GM12878 (cell line): ENCODE measurements at regions not wholly inside any gene's neighbourhood (a gene's known extent, or its start where the extent isn't known, plus 50 kb on each side); places are given as distances from the start of the nearest gene placed in this dataset.

ENCODE experiments used
- ATAC-seq: fragments of 200-7000 bp; cut with Tn5 transposase; 3 replicates; pipeline ENCODE4 v1.9.1; 2020; ENCODE audit warnings: mild to moderate bottlenecking, moderate library complexity
- BruUV-seq: library from RNA; stranded (reverse); fragments of 400-500 nt; replicated peaks from 2 replicates; lab custom pipeline; 2021; lab: Mats Ljungman, UMichigan
- CTCF ChIA-PET: fragments of 300-600 bp; sonication (Branson Sonifier 250); formaldehyde crosslinking; extraction: SDS; loops from one replicate; lab custom pipeline; 2021; ENCODE audit warnings: inconsistent platforms; lab: Yijun Ruan, JAX
- POLR2A ChIA-PET: fragments of 350-600 bp; formaldehyde crosslinking; extraction: SDS; loops from one replicate; lab custom pipeline; 2021; ENCODE audit warnings: inconsistent platforms; lab: Charles Lee
- RAD21 ChIA-PET: fragments of 300-600 bp; sonication (Branson Sonifier 250); formaldehyde crosslinking; loops from one replicate; lab custom pipeline; 2023; ENCODE audit warnings: antibody characterized with exemption; ENCODE audit not compliant: unreplicated experiment; lab: Charles Lee
- SMC1A ChIA-PET: fragments of 300-600 bp; sonication (Branson Sonifier 250); formaldehyde crosslinking; loops from one replicate; lab custom pipeline; 2023; ENCODE audit not compliant: unreplicated experiment, uncharacterized antibody; lab: Charles Lee
- DNase-seq: peaks from one replicate; pipeline ENCODE4 v3.0.0-alpha.2; 2011; ENCODE audit warnings: low read depth, low spot score
- FAIRE-seq: peaks from 3 replicates; lab custom pipeline; 2011; peaks lifted over from hg19 to GRCh38; lab: Jason Lieb, UNC
- H2AFZ ChIP-seq: 2 replicates; pipeline ENCODE4 v1.6.0; 2011; ENCODE audit warnings: low read depth, low read length, control low read depth; ENCODE audit not compliant: control insufficient read depth
- H3K27ac ChIP-seq: 2 replicates; pipeline ENCODE4 v1.5.1; 2011; ENCODE audit warnings: control low read depth; ENCODE audit not compliant: control insufficient read depth, insufficient read depth
- H3K27me3 ChIP-seq, 2 experiments: replicated peaks in 1 of 2; 2 replicates each; pipeline versions ENCODE4 v1.6.0 to v1.6.1; 2011; ENCODE audit warnings: low read length in 1 of 2; ENCODE audit not compliant: control insufficient read depth in 2 of 2, insufficient read depth in 2 of 2
- H3K36me3 ChIP-seq, 2 experiments: 2 replicates each; pipeline ENCODE4 v1.5.1; 2011; ENCODE audit warnings: low read length in 1 of 2; ENCODE audit not compliant: control insufficient read depth in 2 of 2, insufficient read depth in 2 of 2
- H3K4me1 ChIP-seq: 2 replicates; pipeline ENCODE4 v1.6.1; 2011; ENCODE audit warnings: mild to moderate bottlenecking, low read length, moderate library complexity, mixed read lengths; ENCODE audit not compliant: control insufficient read depth, insufficient read depth
- H3K4me2 ChIP-seq: 2 replicates; pipeline ENCODE4 v1.6.0; 2011; ENCODE audit warnings: control low read depth; ENCODE audit not compliant: control insufficient read depth, insufficient read depth
- H3K4me3 ChIP-seq: fragments of 200-600 bp; sonication (generic); 2 replicates; pipeline ENCODE4 v1.5.1; 2016
- H3K79me2 ChIP-seq: 2 replicates; pipeline ENCODE4 v1.6.0; 2011; ENCODE audit warnings: low read length; ENCODE audit not compliant: control insufficient read depth, insufficient read depth
- H3K9ac ChIP-seq: 2 replicates; pipeline ENCODE4 v1.8.0; 2011; ENCODE audit warnings: low read length, control low read depth, mixed read lengths; ENCODE audit not compliant: control insufficient read depth, insufficient read depth
- H3K9me3 ChIP-seq: replicated peaks from 3 replicates; pipeline ENCODE4 v1.5.1; 2011; ENCODE audit warnings: mild to moderate bottlenecking, low read length; ENCODE audit not compliant: control insufficient read depth, insufficient read depth
- H4K20me1 ChIP-seq: 2 replicates; pipeline ENCODE4 v1.6.0; 2011; ENCODE audit not compliant: control insufficient read depth, insufficient read depth
- GATAD2B ChIP-seq: fragments of 450-650 bp; conservative IDR thresholded peaks from 2 replicates; pipeline ENCODE4 v1.6.1; 2017; ENCODE audit warnings: low read depth, mild to moderate bottlenecking, moderate library complexity
- NR2C1 ChIP-seq: fragments of 450-650 bp; IDR thresholded peaks from 2 replicates; pipeline ENCODE4 v1.6.1; 2017; ENCODE audit warnings: antibody characterized with exemption, mild to moderate bottlenecking, moderate library complexity
- ZBTB40 ChIP-seq: fragments of 450-650 bp; IDR thresholded peaks from 2 replicates; pipeline ENCODE4 v1.6.1; 2016; ENCODE audit warnings: mild to moderate bottlenecking, moderate library complexity, borderline replicate concordance
- WGBS: methylation state at CpG from one replicate; pipeline ENCODE4 v1.1.6; 2016; ENCODE audit warnings: low lambda C conversion rate; ENCODE audit not compliant: insufficient replicate concordance, insufficient coverage; ENCODE audit errors: missing lambda C conversion rate; 5-methylcytosine and 5-hydroxymethylcytosine counted together
- in situ Hi-C: fragments of 300-500 bp; cut with MboI; formaldehyde crosslinking; loops from 9 replicates; pipeline ENCODE4 v1.14.3; 2018; ENCODE audit warnings: mixed read lengths
- intact Hi-C: fragments of 100-400 bp; cut with micrococcal nuclease; formaldehyde crosslinking; loops from one replicate; pipeline ENCODE4 v1.14.2; 2022; ENCODE audit not compliant: unreplicated experiment

- TF ChIP-seq ZBTB40 (no peak), NR2C1 (no peak)
These were observed 321.8 kb downstream of the TCERG1L start (continued) for GRCh38 chr10:130989670-130990232.

- no peak overlapping the region for H2AFZ ChIP-seq
- CTCF ChIA-PET: interaction anchor here (0.6 kb wide), 1 partner anchor 490 kb away, joined by 3 read pairs; no protein-coding TSS in a partner anchor
- SMC1A ChIA-PET: interaction anchor here (0.8 kb wide), 1 partner anchor 47 kb away, joined by 3 read pairs; no protein-coding TSS in a partner anchor
- TF ChIP-seq GATAD2B: no peak
- H3K79me2 ChIP-seq: no peaks in the 10 kb centered on the region
- no peaks in the 10 kb centered on the region; the same call in 2 of the 3 replicates for H3K9me3 ChIP-seq
- no peak overlapping the region for H3K4me2 ChIP-seq
- no peak overlapping the region for H3K9ac ChIP-seq
- no peak overlapping the region for H3K27ac ChIP-seq
- H3K27me3 ChIP-seq: no peaks in the 10 kb centered on the region
- H3K4me1 ChIP-seq: no peaks in the 10 kb centered on the region
- H3K36me3 ChIP-seq: no peaks in the 10 kb centered on the region
- H4K20me1 ChIP-seq: no peaks in the 10 kb centered on the region
- ATAC-seq: no peak
- FAIRE-seq: no peak
- RAD21 ChIA-PET: no interaction called here
- in situ Hi-C loops: no loop called here
- intact Hi-C loops: no loop called here
- DNase-seq: no peak
- no TSS peak for BruUV-seq
- no peak overlapping the region for H3K4me3 ChIP-seq
- 27% methylated on average over 9 of the region's 9 CpGs for WGBS
- POLR2A ChIA-PET: no interaction called here
These were observed 321.0 kb downstream of the TCERG1L start for GRCh38 chr10:130990486-130990885.
